Epithelial cell of esophagus (primary cell): ENCODE measurements at regions not wholly inside any gene's neighbourhood (a gene's known extent, or its start where the extent isn't known, plus 50 kb on each side); places are given as distances from the start of the nearest gene placed in this dataset.

Experiments used
- DNase-seq: peaks from one replicate; pipeline ENCODE4 v3.0.0; 2010; ENCODE audit warnings: low read depth
- H3K4me3 ChIP-seq: 2 replicates; pipeline ENCODE4 v1.5.1; 2011; ENCODE audit warnings: mild to moderate bottlenecking, low read length, control low read depth
- TF ChIP-seq, protein P1 (sequence below): IDR thresholded peaks from 2 replicates; pipeline ENCODE4 v1.5.1; 2011; ENCODE audit warnings: low read depth, mild to moderate bottlenecking, low read length, control low read depth, inconsistent platforms; ENCODE audit not compliant: insufficient read depth; ENCODE audit errors: missing control alignments

DNA sequence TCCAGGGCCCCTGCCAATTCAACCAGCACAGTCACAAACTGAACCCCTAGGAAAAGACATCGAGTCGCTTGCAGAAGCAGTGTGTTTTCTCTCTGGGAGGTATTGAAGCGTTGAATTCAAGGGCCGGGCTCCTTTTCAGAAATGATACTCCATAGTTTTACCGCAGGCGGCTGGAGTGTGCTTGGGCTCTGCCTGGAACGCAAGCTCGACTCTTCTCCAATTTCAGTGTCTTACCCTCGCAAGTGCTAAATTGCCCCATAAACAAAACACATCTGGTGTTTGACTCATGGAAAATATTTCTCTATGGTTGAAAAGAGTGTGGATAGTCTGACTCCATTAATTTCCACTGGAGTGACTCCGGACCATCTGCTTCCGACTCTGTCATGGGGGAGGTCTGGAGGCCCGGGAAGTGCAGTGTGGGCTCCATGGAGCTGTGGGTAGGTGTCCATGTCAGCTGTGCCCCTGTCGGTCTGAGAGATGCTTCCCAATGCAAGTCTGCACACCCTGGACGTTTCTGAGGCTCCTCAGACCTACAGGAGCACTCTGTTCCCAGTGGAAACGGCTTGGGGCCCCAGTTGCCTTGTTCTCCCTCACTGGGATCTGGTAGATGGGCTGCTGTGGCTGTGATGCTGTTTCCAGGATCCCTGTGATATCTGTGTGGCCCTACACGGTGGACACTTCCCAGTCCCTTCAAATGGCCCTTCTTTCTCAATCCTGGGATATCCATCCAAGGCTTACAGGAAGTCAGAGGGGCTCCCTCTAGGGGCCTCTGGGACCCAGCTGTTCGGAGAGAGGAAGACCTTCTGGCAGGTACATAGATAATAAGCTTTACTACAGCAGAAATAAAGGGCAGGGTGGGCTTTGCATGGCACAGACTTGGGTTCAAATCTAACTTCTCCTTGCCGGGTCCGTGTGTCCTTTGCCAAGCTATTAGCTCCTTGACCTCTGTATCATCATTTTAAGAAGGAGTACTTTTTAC, 119.8 kb upstream of the CDH13 start:
- H3K4me3 ChIP-seq: no peak overlapping the region
- DNase-seq: no peak
- TF ChIP-seq, protein P1, sequence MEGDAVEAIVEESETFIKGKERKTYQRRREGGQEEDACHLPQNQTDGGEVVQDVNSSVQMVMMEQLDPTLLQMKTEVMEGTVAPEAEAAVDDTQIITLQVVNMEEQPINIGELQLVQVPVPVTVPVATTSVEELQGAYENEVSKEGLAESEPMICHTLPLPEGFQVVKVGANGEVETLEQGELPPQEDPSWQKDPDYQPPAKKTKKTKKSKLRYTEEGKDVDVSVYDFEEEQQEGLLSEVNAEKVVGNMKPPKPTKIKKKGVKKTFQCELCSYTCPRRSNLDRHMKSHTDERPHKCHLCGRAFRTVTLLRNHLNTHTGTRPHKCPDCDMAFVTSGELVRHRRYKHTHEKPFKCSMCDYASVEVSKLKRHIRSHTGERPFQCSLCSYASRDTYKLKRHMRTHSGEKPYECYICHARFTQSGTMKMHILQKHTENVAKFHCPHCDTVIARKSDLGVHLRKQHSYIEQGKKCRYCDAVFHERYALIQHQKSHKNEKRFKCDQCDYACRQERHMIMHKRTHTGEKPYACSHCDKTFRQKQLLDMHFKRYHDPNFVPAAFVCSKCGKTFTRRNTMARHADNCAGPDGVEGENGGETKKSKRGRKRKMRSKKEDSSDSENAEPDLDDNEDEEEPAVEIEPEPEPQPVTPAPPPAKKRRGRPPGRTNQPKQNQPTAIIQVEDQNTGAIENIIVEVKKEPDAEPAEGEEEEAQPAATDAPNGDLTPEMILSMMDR: no peak

DNA sequence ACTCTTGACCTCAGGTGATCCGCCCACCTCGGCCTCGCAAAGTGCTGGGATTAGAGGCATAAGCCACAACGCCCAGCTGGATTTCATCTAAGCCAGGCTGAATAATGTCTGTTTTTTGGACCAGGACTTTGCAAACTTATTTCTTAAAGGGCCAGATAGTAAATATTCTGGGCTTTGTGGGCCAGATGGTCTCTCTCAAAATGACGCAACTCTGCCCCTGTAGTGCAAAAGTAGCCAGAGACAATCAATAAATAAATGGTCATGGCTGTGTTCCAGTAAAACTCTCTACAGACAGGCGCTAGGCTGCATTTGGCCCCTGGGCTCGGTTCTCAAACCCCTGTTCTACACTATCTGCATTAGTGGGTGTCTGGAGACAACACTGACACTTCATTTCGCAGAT, 121.9 kb upstream of the CDH13 start:
- TF ChIP-seq, protein P1: no peak
- H3K4me3 ChIP-seq: no peak overlapping the region
- no peak for DNase-seq

DNA sequence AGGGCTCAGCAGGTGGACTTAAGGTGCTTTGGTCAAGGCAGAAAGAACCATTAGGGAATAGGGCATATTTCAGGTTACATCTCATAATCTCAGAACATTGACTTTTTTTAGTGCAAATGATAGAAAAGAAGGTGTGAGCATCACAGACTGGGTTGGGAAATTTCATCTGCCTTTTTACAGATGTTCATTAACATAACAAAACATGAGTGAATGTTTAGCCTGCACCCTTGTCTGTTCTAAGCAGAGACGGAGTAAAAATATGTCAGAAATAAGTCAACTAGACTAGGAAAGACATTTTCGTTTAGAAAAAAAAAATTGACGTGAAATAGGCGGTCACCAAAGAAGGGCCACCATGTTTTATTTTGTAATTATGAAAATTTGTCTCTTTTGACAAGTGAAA, 127.5 kb upstream of the CDH13 start:
- H3K4me3 ChIP-seq: no peak overlapping the region
- no peak for DNase-seq
- TF ChIP-seq, protein P1: no peak

DNA sequence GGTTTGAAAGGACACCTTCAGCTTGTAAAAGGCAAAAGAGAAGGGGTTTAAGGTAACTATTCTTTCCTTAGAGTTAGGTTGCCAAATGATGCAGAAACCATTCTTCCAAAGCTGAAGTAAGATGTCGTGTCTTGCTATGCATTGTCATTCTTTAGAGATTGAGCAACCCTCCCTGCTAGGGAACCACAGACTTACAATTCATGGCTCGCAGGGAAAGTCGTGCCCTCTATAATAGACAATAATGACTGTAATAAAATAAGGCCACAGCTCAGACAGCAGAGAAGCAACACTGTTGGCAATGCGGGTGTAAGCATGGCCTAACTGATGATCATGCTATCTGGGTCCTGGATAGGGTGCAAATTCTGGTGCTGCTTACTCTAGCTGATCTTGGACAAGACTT, 129.6 kb upstream of the CDH13 start:
- TF ChIP-seq, protein P1: no peak
- peak; percentile 4 for DNase-seq
- no peak overlapping the region for H3K4me3 ChIP-seq

DNA sequence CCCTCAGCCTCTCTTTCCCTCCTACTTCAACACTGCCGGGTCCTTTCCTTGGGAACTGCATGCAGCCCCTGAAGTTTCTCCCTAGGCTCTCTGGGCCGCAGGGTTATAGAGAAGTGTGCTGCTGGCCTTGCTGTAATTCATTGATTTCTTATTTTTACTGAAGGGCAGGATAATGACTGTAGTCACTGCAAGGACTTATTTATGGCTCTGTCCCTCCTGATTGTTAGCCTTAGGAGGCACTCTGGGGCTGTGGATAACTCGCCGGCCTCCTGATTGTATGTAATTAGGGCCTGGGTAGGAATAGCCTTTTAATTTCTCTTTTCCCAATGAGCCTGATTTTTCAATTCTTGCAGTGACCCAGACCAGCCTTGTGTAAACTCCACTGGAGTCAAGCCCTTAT, 138.3 kb upstream of the CDH13 start:
- no peak overlapping the region for H3K4me3 ChIP-seq
- TF ChIP-seq, protein P1: no peak
- DNase-seq: no peak

DNA sequence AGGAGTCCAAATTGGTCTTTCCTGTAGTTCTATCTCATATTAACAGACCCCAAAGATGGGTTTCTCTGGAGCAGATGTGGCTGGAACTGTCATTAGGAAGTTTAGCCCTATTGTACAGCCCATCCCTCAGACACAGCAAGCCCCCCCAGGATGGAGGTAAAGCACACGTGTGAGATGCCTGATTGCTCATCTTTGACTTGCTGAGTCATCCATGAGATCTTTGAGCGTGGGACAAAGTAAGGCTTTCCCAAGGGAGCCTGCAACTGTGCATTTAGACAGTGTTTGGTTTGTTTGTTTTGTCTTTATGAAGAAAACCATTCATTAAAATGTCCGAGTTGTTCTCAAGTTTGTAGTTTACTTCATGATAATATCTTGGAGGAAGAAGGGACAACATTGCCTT, 145.3 kb upstream of the CDH13 start:
- TF ChIP-seq, protein P1: no peak
- no peak overlapping the region for H3K4me3 ChIP-seq
- DNase-seq: peak; percentile 19
